H1 (cell line): ENCODE measurements at regions not wholly inside any gene's neighbourhood (a gene's known extent, or its start where the extent isn't known, plus 50 kb on each side); places are given as distances from the start of the nearest gene placed in this dataset.
A peak's percentile ranks its signal among the peaks of the same experiment; 100 is the strongest.

Experiments used
- HDAC2 ChIP-seq, 2 experiments: fragments of 300-600 bp in 1 of 2; sonication (generic) in 1 of 2; IDR thresholded peaks; 2 replicates each; pipeline ENCODE4 v1.6.1; 2011 to 2012; ENCODE audit warnings: low read depth in 2 of 2, low read length in 2 of 2, mild to moderate bottlenecking in 2 of 2, moderate library complexity in 2 of 2, borderline replicate concordance in 1 of 2, inconsistent platforms in 1 of 2
- HDAC6 ChIP-seq: IDR thresholded peaks from one replicate; pipeline ENCODE4 v1.7.1; 2012; ENCODE audit warnings: low read depth, mild to moderate bottlenecking, inconsistent platforms, low read length, moderate library complexity
- KDM4A ChIP-seq: IDR thresholded peaks from one replicate; pipeline ENCODE4 v1.7.1; 2012; ENCODE audit warnings: low read depth, mild to moderate bottlenecking, moderate library complexity, low read length, inconsistent platforms; ENCODE audit not compliant: severe bottlenecking
- PHF8 ChIP-seq: fragments of 200-600 bp; sonication (generic); conservative IDR thresholded peaks from 2 replicates; pipeline ENCODE4 v1.7.1; 2012; ENCODE audit warnings: low read depth, mild to moderate bottlenecking, inconsistent platforms, low read length, moderate library complexity
- RAD21 ChIP-seq, 2 experiments: IDR thresholded peaks in 1 of 2; conservative IDR thresholded peaks in 1 of 2; 2 replicates each; pipeline ENCODE4 v1.6.1; 2011; ENCODE audit warnings: low read depth in 2 of 2, low read length in 2 of 2, improper control_type of control experiment in 1 of 2, inconsistent platforms in 1 of 2, mild to moderate bottlenecking in 1 of 2, moderate library complexity in 1 of 2
- RXRA ChIP-seq: IDR thresholded peaks from 2 replicates; pipeline ENCODE4 v1.6.1; 2011; ENCODE audit warnings: low read depth, mild to moderate bottlenecking, low read length, moderate library complexity; ENCODE audit not compliant: insufficient read depth
- TEAD4 ChIP-seq: IDR thresholded peaks from 2 replicates; pipeline ENCODE4 v1.6.1; 2012; ENCODE audit warnings: low read depth, low read length, inconsistent platforms, mixed read lengths
- TF ChIP-seq, protein P1 (sequence below): fragments of 300-600 bp; sonication (generic); IDR thresholded peaks from 2 replicates; pipeline ENCODE4 v1.7.1; 2012; ENCODE audit warnings: low read length, moderate library complexity, mild to moderate bottlenecking, inconsistent platforms; ENCODE audit not compliant: insufficient replicate concordance
- TF ChIP-seq, protein P2 (sequence below): IDR thresholded peaks from 2 replicates; pipeline ENCODE4 v1.6.1; 2012; ENCODE audit warnings: inconsistent platforms

DNA sequence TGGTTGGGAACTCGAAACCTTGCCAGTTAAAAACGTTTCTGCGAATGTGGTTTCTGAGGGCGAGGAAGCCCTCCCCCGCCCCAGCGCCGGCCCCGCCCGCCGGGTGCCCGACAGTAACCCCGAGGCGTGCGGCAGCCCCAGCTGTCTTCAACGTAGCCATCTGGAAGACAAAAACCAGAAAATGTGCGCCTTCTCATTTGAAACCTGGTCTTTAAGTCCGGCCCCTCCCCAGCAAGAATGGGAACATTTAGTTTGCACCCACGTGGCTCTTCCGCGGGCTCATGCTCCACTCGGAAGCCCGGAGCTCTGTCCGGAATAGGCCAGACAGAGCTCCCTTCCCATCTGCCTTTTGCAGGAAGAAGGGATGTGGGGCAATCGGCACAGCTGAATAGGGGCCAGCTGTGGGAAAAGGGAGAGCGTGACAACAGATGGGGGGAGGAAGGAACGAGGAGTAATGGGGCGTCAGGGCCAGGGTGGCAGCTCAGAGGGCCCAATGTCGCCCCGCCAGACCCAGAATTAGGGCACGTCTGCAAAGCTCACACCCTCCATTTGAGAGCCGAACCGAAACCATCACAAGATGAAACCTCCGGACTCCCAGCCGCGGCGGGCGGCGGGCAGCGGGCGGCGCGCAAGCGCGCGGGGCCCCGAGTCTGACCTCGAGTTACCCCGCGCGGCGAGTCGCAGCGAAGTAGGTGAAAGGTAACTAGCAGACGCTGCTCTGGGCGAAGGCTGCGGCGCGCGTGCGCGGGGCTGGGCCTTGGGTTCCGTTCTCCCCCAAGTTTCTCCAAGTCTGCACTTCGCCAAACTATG lies 63.4 kb upstream of the ABCA1 start (continued):
- TF ChIP-seq, protein P1, sequence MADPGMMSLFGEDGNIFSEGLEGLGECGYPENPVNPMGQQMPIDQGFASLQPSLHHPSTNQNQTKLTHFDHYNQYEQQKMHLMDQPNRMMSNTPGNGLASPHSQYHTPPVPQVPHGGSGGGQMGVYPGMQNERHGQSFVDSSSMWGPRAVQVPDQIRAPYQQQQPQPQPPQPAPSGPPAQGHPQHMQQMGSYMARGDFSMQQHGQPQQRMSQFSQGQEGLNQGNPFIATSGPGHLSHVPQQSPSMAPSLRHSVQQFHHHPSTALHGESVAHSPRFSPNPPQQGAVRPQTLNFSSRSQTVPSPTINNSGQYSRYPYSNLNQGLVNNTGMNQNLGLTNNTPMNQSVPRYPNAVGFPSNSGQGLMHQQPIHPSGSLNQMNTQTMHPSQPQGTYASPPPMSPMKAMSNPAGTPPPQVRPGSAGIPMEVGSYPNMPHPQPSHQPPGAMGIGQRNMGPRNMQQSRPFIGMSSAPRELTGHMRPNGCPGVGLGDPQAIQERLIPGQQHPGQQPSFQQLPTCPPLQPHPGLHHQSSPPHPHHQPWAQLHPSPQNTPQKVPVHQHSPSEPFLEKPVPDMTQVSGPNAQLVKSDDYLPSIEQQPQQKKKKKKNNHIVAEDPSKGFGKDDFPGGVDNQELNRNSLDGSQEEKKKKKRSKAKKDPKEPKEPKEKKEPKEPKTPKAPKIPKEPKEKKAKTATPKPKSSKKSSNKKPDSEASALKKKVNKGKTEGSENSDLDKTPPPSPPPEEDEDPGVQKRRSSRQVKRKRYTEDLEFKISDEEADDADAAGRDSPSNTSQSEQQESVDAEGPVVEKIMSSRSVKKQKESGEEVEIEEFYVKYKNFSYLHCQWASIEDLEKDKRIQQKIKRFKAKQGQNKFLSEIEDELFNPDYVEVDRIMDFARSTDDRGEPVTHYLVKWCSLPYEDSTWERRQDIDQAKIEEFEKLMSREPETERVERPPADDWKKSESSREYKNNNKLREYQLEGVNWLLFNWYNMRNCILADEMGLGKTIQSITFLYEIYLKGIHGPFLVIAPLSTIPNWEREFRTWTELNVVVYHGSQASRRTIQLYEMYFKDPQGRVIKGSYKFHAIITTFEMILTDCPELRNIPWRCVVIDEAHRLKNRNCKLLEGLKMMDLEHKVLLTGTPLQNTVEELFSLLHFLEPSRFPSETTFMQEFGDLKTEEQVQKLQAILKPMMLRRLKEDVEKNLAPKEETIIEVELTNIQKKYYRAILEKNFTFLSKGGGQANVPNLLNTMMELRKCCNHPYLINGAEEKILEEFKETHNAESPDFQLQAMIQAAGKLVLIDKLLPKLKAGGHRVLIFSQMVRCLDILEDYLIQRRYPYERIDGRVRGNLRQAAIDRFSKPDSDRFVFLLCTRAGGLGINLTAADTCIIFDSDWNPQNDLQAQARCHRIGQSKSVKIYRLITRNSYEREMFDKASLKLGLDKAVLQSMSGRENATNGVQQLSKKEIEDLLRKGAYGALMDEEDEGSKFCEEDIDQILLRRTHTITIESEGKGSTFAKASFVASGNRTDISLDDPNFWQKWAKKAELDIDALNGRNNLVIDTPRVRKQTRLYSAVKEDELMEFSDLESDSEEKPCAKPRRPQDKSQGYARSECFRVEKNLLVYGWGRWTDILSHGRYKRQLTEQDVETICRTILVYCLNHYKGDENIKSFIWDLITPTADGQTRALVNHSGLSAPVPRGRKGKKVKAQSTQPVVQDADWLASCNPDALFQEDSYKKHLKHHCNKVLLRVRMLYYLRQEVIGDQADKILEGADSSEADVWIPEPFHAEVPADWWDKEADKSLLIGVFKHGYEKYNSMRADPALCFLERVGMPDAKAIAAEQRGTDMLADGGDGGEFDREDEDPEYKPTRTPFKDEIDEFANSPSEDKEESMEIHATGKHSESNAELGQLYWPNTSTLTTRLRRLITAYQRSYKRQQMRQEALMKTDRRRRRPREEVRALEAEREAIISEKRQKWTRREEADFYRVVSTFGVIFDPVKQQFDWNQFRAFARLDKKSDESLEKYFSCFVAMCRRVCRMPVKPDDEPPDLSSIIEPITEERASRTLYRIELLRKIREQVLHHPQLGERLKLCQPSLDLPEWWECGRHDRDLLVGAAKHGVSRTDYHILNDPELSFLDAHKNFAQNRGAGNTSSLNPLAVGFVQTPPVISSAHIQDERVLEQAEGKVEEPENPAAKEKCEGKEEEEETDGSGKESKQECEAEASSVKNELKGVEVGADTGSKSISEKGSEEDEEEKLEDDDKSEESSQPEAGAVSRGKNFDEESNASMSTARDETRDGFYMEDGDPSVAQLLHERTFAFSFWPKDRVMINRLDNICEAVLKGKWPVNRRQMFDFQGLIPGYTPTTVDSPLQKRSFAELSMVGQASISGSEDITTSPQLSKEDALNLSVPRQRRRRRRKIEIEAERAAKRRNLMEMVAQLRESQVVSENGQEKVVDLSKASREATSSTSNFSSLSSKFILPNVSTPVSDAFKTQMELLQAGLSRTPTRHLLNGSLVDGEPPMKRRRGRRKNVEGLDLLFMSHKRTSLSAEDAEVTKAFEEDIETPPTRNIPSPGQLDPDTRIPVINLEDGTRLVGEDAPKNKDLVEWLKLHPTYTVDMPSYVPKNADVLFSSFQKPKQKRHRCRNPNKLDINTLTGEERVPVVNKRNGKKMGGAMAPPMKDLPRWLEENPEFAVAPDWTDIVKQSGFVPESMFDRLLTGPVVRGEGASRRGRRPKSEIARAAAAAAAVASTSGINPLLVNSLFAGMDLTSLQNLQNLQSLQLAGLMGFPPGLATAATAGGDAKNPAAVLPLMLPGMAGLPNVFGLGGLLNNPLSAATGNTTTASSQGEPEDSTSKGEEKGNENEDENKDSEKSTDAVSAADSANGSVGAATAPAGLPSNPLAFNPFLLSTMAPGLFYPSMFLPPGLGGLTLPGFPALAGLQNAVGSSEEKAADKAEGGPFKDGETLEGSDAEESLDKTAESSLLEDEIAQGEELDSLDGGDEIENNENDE, result no peak
- TF ChIP-seq RAD21 (IDR thresholded peaks at IDR 0.05 in 1 of 2, conservative IDR thresholded peaks at IDR 0.05 in 1 of 2; ENCODE audit: low read depth in 2 of 2, low read length in 2 of 2) (no peak; a peak in 1 of 4 replicates), RXRA (peak; percentile 95), KDM4A (peak; percentile 51), PHF8 (peak; percentile 48), HDAC6 (no peak), TEAD4 (no peak), HDAC2 (IDR thresholded peaks at IDR 0.05; ENCODE audit: borderline replicate concordance in 1 of 2, low read depth in 2 of 2, low read length in 2 of 2) (peak; percentile 20 to 24; a peak in 1 of 4 replicates)
- TF ChIP-seq, protein P2, sequence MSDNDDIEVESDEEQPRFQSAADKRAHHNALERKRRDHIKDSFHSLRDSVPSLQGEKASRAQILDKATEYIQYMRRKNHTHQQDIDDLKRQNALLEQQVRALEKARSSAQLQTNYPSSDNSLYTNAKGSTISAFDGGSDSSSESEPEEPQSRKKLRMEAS, result peak; percentile 63
